A549 (cell line): ENCODE measurements at regions not wholly inside any gene's neighbourhood (a gene's known extent, or its start where the extent isn't known, plus 50 kb on each side); places are given as distances from the start of the nearest gene placed in this dataset.

Source experiments
- CEBPB ChIP-seq, 2 experiments: fragments of >200 bp in 1 of 2; sonication (Bioruptor Twin) in 1 of 2; formaldehyde crosslinking in 1 of 2; IDR thresholded peaks; 2 replicates each; pipeline ENCODE4 v1.6.1; 2012 to 2016
- CHD4 ChIP-seq: fragments of 200-600 bp; sonication (generic); IDR thresholded peaks from 2 replicates; pipeline ENCODE4 v1.6.1; 2016; ENCODE audit warnings: antibody characterized with exemption, mild to moderate bottlenecking, borderline replicate concordance
- EP300 ChIP-seq, 2 experiments: fragments of >200 bp; sonication (Bioruptor Twin); formaldehyde crosslinking; IDR thresholded peaks; 2 replicates in 1 of 2; 3 replicates in 1 of 2; pipeline ENCODE4 v1.6.1; 2016 to 2017
- JUN ChIP-seq, 2 experiments: fragments of >200 bp; sonication (Bioruptor Twin); formaldehyde crosslinking; IDR thresholded peaks; 2 replicates in 1 of 2; 3 replicates in 1 of 2; pipeline ENCODE4 v1.6.1; 2016 to 2017
- MAFK ChIP-seq: fragments of 450-650 bp; IDR thresholded peaks from 2 replicates; pipeline ENCODE4 v1.6.1; 2014; ENCODE audit not compliant: partially characterized antibody
- MAX ChIP-seq: IDR thresholded peaks from 2 replicates; pipeline ENCODE4 v1.6.1; 2012
- NR3C1 ChIP-seq: fragments of >200 bp; sonication (Bioruptor Twin); formaldehyde crosslinking; IDR thresholded peaks from 3 replicates; pipeline ENCODE4 v1.6.1; 2017
- POLR2A ChIP-seq: IDR thresholded peaks from 2 replicates; pipeline ENCODE4 v1.6.1; 2012; ENCODE audit warnings: mild to moderate bottlenecking, low read length
- REST ChIP-seq: fragments of 200-600 bp; sonication (generic); IDR thresholded peaks from 2 replicates; pipeline ENCODE4 v1.6.1; 2016; ENCODE audit warnings: antibody characterized with exemption, mild to moderate bottlenecking, moderate library complexity
- TF ChIP-seq, protein P1 (sequence below): fragments of >200 bp; sonication (Bioruptor Twin); formaldehyde crosslinking; IDR thresholded peaks from 3 replicates; pipeline ENCODE4 v1.5.1; 2016
- TF ChIP-seq, protein P2 (sequence below): fragments of 250-450 bp; sonication (Bioruptor Pico); IDR thresholded peaks from 2 replicates; pipeline ENCODE4 v1.5.0; 2021; ENCODE audit warnings: mild to moderate bottlenecking, moderate library complexity, borderline replicate concordance
- TF ChIP-seq, protein P3 (sequence below): fragments of 450-650 bp; IDR thresholded peaks from 2 replicates; pipeline ENCODE4 v1.6.1; 2014; ENCODE audit warnings: antibody characterized with exemption
- TF ChIP-seq, protein P4 (sequence below): fragments of 150-350 bp; IDR thresholded peaks from 2 replicates; pipeline ENCODE4 v1.6.1; 2014; ENCODE audit warnings: low read depth, mild to moderate bottlenecking, low read length

DNA sequence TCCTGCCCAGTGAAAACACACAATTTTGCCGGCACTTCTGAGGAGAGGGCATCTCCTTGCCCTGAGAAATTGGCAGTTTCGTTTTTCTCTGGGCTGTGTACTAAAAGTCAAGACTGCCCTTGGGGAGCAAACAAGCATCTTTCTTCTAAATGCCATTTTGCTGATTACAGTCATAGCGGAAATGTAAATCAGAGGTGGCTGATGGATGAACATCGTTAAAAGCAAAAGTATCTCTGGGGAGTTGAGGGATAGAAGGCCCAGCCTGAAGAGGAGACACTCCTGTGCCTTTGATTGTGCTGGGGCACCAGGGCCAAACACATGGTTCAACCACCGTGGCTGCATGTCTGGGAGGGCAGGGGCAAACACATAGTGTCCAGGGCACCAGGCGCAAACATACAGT is 49.8 kb downstream of the ABCC12 start:
- TF ChIP-seq CEBPB (IDR thresholded peaks at IDR 0.05): no peak
- no peak for TF ChIP-seq MAFK
- TF ChIP-seq, protein P1, sequence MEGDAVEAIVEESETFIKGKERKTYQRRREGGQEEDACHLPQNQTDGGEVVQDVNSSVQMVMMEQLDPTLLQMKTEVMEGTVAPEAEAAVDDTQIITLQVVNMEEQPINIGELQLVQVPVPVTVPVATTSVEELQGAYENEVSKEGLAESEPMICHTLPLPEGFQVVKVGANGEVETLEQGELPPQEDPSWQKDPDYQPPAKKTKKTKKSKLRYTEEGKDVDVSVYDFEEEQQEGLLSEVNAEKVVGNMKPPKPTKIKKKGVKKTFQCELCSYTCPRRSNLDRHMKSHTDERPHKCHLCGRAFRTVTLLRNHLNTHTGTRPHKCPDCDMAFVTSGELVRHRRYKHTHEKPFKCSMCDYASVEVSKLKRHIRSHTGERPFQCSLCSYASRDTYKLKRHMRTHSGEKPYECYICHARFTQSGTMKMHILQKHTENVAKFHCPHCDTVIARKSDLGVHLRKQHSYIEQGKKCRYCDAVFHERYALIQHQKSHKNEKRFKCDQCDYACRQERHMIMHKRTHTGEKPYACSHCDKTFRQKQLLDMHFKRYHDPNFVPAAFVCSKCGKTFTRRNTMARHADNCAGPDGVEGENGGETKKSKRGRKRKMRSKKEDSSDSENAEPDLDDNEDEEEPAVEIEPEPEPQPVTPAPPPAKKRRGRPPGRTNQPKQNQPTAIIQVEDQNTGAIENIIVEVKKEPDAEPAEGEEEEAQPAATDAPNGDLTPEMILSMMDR: no peak
- TF ChIP-seq CHD4: no peak
- no peak for TF ChIP-seq NR3C1
- no peak for TF ChIP-seq POLR2A
- TF ChIP-seq, protein P2, sequence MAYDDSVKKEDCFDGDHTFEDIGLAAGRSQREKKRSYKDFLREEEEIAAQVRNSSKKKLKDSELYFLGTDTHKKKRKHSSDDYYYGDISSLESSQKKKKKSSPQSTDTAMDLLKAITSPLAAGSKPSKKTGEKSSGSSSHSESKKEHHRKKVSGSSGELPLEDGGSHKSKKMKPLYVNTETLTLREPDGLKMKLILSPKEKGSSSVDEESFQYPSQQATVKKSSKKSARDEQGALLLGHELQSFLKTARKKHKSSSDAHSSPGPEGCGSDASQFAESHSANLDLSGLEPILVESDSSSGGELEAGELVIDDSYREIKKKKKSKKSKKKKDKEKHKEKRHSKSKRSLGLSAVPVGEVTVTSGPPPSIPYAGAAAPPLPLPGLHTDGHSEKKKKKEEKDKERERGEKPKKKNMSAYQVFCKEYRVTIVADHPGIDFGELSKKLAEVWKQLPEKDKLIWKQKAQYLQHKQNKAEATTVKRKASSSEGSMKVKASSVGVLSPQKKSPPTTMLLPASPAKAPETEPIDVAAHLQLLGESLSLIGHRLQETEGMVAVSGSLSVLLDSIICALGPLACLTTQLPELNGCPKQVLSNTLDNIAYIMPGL: no peak
- no peak for TF ChIP-seq MAX
- TF ChIP-seq REST: no peak
- TF ChIP-seq, protein P3, sequence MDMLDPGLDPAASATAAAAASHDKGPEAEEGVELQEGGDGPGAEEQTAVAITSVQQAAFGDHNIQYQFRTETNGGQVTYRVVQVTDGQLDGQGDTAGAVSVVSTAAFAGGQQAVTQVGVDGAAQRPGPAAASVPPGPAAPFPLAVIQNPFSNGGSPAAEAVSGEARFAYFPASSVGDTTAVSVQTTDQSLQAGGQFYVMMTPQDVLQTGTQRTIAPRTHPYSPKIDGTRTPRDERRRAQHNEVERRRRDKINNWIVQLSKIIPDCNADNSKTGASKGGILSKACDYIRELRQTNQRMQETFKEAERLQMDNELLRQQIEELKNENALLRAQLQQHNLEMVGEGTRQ: no peak
- TF ChIP-seq JUN (IDR thresholded peaks at IDR 0.05): no peak
- TF ChIP-seq, protein P4, sequence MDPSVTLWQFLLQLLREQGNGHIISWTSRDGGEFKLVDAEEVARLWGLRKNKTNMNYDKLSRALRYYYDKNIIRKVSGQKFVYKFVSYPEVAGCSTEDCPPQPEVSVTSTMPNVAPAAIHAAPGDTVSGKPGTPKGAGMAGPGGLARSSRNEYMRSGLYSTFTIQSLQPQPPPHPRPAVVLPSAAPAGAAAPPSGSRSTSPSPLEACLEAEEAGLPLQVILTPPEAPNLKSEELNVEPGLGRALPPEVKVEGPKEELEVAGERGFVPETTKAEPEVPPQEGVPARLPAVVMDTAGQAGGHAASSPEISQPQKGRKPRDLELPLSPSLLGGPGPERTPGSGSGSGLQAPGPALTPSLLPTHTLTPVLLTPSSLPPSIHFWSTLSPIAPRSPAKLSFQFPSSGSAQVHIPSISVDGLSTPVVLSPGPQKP: no peak
- no peak for TF ChIP-seq EP300 (IDR thresholded peaks at IDR 0.05)
